ENCODE measurements at regions not wholly inside any gene's neighbourhood (a gene's known extent, or its start where the extent isn't known, plus 50 kb on each side); places are given as distances from the start of the nearest gene placed in this dataset.

DNA sequence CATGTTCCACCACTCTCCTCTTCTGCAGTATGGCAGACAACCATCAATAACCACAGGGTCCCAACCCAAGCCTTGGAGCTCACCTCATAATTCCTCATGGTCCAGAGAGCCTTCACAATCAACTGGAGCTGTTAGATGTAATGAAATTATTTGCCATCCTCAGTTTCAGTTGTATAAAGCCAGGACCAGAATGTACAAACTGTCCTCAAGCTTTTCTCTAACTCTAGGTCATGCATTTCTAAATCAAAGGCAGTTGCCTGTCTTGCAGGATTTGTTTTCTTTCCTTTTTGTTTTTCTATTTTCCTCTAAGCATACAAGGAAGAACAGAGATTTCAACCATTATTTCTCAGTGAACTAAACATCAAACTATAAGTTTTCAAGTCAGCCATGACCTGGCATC lies 182.5 kb upstream of the SERP2 start:
- TF ChIP-seq SIN3A (IDR thresholded peaks at IDR 0.05; ENCODE audit: borderline replicate concordance, insufficient read depth, low read length): no peak
- TF ChIP-seq POLR2AphosphoS5 (IDR thresholded peaks at IDR 0.05; ENCODE audit: low read depth, low read length): no peak

All from PFSK-1 (cell line).